ENCODE measurements at regions not wholly inside any gene's neighbourhood (a gene's known extent, or its start where the extent isn't known, plus 50 kb on each side); places are given as distances from the start of the nearest gene placed in this dataset.

GRCh38 chrX:121151293-121151692 is 103.9 kb downstream of the GLUD2 start:
- TF ChIP-seq, protein P1, sequence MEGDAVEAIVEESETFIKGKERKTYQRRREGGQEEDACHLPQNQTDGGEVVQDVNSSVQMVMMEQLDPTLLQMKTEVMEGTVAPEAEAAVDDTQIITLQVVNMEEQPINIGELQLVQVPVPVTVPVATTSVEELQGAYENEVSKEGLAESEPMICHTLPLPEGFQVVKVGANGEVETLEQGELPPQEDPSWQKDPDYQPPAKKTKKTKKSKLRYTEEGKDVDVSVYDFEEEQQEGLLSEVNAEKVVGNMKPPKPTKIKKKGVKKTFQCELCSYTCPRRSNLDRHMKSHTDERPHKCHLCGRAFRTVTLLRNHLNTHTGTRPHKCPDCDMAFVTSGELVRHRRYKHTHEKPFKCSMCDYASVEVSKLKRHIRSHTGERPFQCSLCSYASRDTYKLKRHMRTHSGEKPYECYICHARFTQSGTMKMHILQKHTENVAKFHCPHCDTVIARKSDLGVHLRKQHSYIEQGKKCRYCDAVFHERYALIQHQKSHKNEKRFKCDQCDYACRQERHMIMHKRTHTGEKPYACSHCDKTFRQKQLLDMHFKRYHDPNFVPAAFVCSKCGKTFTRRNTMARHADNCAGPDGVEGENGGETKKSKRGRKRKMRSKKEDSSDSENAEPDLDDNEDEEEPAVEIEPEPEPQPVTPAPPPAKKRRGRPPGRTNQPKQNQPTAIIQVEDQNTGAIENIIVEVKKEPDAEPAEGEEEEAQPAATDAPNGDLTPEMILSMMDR (IDR thresholded peaks at IDR 0.05): no peak
- no peak for TF ChIP-seq POLR2A (IDR thresholded peaks at IDR 0.05)

Measured in thyroid gland (tissue), 4 donors.